GM19438 (cell line): ENCODE measurements at regions not wholly inside any gene's neighbourhood (a gene's known extent, or its start where the extent isn't known, plus 50 kb on each side); places are given as distances from the start of the nearest gene placed in this dataset.

Source experiments
- ATAC-seq: cut with Tn5 transposase; IDR thresholded peaks from one replicate; pipeline ENCODE4 v1.9.1; 2021; ENCODE audit warnings: low read depth; ENCODE audit not compliant: unreplicated experiment

GRCh38 chr6:18748314-18748713, 361.2 kb downstream of the RNF144B start:
- no peak for ATAC-seq

GRCh38 chr6:18752278-18753068, 365.3 kb downstream of the RNF144B start:
- ATAC-seq, result no peak

GRCh38 chr6:18753076-18753475, 365.9 kb downstream of the RNF144B start:
- no peak for ATAC-seq

- no peak for ATAC-seq
Observed at GRCh38 chr6:18763086-18763485, 375.9 kb downstream of the RNF144B start.

- no peak for ATAC-seq
Observed at GRCh38 chr6:18784794-18785193, 397.6 kb downstream of the RNF144B start.

GRCh38 chr6:18785810-18786490, 398.8 kb downstream of the RNF144B start:
- no peak for ATAC-seq

- no peak for ATAC-seq
Observed at GRCh38 chr6:18792866-18793265, 405.7 kb downstream of the RNF144B start.

GRCh38 chr6:18795726-18796125, 408.6 kb downstream of the RNF144B start:
- ATAC-seq, result no peak

- no peak for ATAC-seq
Observed at GRCh38 chr6:18820725-18821124, 433.6 kb downstream of the RNF144B start.

- ATAC-seq, result no peak
Observed at GRCh38 chr6:18823782-18824386, 436.7 kb downstream of the RNF144B start.

GRCh38 chr6:18829272-18829870, 442.2 kb downstream of the RNF144B start:
- ATAC-seq, result no peak

- no peak for ATAC-seq
Observed at GRCh38 chr6:18835976-18836375, 448.8 kb downstream of the RNF144B start.

GRCh38 chr6:18837013-18837412, 449.9 kb downstream of the RNF144B start:
- ATAC-seq, result no peak

- ATAC-seq, result no peak
Observed at GRCh38 chr6:18842534-18842933, 455.4 kb downstream of the RNF144B start.

- no peak for ATAC-seq
Observed at GRCh38 chr6:18845896-18846295, 458.7 kb downstream of the RNF144B start.

- no peak for ATAC-seq
Observed at GRCh38 chr6:18846327-18846726, 459.2 kb downstream of the RNF144B start.

GRCh38 chr6:18861204-18861603, 474.1 kb downstream of the RNF144B start:
- no peak for ATAC-seq

GRCh38 chr6:18883268-18883667, 496.1 kb downstream of the RNF144B start:
- no peak for ATAC-seq

- ATAC-seq, result no peak
Observed at GRCh38 chr6:18883851-18884250, 496.7 kb downstream of the RNF144B start.

GRCh38 chr6:18893540-18894269, 506.6 kb downstream of the RNF144B start:
- no peak for ATAC-seq

- no peak for ATAC-seq
Observed at GRCh38 chr6:18897350-18897749, 510.2 kb downstream of the RNF144B start.
